ENCODE measurements at regions not wholly inside any gene's neighbourhood (a gene's known extent, or its start where the extent isn't known, plus 50 kb on each side); places are given as distances from the start of the nearest gene placed in this dataset.
A peak's percentile ranks its signal among the peaks of the same experiment; 100 is the strongest.

DNA sequence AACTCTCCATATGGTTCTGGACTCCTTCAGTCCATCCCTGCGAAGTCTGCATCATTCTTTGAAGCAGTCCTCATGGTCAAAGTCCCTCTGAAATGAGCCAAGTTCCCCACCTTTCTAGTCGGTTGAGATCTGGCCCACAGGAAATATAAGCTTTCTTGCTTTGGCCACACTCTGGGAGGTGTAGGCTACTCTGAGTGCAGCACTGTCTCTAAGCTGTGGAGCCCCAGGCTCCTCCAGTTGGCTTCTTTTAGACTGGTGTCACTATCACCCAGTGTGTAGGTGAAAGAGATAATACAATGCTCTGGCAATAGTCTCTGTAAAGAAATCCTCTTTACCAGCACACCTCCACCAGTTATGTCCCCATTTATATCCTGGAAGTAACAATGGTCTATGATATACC, 486.5 kb upstream of the KLF12 start:
- DNase-seq (ENCODE audit: low spot score): no peak

DNA sequence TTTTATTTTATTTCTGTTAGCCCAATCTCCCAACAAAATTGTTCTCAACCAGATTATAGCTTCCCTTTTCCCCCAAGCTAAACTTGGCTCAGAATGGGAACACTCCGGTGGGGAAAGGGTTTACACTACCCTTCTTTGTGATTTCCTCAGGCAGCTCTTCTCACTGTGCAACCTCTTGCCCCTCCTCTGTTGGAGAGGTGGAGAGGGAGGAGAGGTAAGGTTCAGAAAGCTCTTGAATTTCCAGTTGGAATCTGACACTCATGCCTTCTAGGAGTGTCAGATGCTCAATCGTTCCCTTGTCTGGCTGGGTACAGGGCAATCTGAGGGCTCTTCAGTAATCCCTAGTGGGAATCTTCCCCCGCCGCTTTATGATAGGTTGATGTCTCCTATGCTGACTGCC, 486.1 kb upstream of the KLF12 start:
- DNase-seq (ENCODE audit: low spot score): no peak

DNA sequence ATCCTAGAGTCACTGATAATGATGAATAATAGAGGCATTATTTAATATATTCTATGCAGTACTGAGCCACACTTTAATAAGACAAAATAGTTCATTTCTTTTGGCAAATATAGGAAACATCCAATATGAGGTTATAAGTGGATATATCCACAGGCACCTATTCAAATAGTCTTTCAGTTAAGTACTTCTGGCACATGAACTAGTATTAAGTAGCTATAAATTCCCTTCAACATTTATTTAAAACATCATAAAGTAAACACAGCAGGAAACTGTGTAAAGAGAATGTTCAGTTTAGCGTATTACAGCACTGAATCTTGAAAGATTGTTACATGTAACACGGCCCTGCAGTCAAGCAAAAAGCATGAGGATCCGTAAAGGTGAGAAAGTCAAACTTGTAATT, 463.3 kb upstream of the KLF12 start:
- DNase-seq (ENCODE audit: low spot score): no peak

DNA sequence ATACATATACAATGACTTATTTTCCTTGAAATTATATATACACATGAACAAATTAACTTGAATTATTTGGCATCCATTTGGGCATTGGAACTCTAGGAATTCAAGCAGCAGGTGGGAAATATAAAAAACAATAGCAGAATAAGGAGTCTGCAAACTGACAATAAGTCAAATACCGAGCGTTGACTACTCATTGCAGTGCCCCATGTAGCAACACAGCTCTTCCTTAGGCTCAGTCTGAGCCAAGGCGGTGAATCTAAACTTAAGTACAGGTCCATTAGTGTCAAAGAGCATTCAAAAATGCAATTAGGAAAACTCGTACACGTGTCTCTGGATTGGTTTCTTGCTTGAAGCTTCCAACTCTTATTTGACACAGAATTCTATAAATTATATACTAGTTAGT, 462.5 kb upstream of the KLF12 start:
- no peak for DNase-seq (ENCODE audit: low spot score)

DNA sequence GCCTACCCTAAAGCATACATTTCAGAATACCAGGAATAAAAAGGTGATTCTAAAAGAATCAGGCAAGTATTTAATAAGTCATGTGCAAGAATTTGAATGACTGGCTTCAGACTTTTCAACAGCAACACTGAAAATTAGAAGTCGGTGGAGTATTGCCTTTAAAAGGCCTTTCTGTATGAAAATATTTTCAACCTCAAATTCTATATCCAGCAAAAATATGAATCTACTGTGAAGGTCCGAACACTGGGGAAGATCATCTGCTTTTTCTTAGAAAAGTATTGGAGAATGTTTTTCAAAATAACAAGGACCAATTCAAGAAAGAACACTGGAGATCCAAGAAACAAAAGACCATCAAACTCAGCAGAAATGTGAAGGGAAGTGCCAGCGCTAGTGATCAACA, 459.5 kb upstream of the KLF12 start:
- DNase-seq (ENCODE audit: low spot score): no peak

DNA sequence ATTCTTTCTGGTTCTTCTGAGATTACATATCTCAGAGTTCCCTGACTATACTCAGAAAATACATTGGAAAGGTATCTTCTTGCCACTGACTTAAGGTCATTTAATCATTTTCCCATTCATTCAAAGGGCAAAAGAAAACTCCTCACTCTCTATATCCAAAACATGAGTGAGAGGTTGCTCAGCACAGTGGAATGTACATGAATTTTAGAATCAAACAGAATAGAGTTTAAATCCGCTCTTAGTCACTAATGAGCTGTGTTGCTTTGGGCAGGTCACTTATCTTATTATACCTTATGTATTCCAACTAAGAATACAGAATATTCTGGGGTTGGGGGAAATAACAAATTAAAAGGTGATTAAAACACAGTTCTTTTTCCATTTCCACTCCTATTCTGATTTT, 452.6 kb upstream of the KLF12 start:
- DNase-seq (ENCODE audit: low spot score): no peak

DNA sequence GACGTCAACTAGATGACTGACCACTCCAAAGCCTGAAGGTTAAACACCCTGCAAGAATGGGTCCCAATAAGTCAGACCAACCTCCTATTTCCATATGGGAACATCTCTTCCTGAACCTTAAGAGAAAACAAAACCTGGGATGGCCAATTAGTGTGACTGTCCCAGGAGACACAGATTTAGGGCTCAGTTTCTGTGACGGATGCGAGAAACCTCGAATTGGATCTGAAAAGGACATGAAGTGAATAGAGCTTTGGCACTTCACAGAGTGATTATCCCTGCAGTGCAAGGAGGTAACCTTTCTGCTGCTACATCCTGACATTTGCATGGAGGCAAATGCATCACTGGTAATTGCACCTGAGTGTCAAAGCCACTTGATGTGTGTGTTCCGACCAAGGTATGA, 442.2 kb upstream of the KLF12 start:
- no peak for DNase-seq (ENCODE audit: low spot score)

DNA sequence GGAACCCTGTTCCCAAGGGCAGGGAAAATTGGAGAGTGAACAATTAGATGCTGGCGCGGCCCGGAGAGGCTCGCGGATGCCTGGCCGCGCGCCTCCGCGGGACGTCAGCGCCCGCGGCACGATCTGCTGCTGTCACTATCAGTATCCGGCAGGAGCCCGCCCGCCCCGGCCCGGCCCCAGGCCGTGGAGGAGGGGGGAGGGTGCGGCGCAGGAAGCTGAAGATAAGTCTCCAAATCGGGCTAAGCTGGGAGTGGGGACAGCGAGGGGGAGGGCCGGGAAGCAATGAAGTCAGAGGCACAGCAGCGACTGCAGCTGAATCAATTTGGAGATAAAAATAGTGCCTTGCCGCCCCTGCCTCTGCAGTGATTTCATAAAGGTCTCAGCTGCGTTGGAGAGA, 441.5 kb upstream of the KLF12 start:
- DNase-seq (ENCODE audit: low spot score): peak; percentile 91

DNA sequence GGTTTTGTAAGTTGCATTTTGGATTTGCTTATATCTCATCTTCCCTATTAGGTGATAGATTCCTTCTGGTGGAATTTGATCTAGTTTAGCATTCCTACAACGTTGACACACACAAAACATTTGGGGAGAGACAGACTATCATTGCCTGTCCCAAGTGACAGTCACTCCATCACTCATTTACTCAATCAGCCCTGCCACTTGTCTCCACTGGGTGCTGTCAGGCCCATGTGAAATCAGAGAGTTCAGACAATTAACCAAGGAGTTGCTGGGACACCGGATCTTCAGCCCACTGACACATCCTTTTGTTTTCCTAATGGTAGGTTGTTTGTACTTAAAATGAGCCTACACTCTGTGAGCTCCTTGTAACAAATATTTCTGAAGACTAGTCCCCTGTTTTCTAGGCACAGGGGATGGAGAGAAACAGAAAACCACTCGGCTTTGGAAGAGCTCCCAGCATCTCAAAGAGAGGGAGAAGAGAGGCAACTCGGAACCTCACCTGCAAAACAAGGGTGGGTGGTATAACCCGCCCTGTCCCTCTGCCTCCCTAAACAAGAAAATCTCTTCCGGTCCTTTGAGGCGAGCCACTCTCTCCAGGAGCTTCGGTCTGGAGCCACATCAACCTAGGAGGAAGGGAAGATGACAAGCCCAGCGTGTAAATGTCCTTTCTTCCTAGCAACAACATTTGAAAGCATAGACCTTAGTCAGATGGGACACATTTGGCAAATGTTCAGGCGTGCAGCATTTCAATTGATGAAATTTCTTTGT, 440.9 kb upstream of the KLF12 start:
- no peak for DNase-seq (ENCODE audit: low spot score)

DNA sequence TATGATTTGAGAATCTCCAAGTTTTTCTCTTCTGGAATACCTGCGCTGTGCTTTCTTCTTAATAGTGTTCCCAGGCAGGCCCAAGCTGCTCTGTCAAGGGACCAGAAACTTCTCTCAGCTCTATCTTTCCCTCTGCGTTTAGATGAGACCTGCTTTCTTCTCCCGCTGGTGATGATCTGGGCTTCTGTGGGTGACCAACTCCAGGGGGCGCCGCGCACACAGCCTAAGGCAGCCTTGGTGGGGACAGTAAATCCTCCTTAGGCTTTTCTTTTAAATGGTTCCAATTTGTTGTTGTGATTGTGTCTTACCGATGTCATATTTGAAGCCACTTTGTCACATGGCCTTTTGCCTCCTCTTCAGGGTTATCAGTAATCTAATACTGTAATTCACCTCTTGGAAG, 439.4 kb upstream of the KLF12 start:
- DNase-seq (ENCODE audit: low spot score): no peak

DNA sequence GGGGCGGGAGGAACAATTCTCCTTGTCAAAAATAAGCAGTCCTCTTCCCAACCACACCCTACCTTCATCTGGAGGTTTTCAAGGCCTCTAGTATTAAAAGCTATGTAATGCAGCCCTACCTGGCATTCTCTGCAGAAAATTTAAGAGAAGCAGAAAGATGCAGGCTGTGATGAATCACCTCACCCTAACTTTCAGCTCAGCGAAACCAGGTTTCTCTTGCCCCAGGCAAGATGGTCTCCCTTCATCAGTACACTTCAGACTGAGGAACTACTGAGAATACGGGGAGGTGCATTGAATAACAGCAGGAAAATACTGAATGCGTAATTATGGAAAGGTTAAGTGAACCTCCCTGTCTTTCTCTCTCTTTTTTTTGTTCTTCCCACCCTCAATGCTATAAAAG, 437.6 kb upstream of the KLF12 start:
- DNase-seq (ENCODE audit: low spot score): no peak

DNA sequence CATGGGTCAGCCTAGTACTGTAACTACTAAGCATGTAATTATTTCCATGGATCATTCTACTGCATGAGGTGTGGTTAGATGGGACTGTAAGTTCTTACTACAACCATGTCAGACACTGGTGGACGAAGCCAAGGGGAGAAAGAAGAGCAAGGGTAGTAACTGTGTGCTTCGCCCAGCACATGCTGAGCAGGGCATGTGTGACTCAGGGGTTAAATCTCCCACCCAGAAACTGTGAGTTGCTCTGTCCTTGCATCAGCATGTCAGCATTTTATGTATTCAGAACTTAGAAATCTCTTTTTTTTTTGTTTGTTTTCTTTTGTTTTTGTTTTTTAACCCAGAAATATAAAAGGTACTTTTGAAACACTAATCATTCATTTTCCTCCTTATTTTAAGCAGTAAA, 436.6 kb upstream of the KLF12 start:
- no peak for DNase-seq (ENCODE audit: low spot score)

DNA sequence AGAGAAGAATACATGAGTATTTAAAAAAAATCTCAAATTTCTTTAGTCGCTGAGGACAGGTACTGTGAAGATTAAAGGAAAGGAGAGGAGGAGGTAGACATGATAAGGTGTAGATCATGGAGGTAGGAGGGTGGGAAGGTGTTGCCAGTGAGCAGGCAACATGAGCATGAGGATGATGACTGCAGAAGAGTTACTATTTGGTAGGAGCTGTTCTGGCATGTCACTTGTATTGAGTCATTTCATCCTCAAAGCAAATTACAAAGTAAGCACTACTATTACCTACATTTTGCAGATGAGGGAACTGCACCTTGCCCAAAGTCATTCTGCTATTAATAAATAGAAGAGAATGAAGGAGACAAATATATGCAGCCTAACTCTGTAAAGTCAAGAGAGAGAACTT, 435.8 kb upstream of the KLF12 start:
- DNase-seq (ENCODE audit: low spot score): no peak

DNA sequence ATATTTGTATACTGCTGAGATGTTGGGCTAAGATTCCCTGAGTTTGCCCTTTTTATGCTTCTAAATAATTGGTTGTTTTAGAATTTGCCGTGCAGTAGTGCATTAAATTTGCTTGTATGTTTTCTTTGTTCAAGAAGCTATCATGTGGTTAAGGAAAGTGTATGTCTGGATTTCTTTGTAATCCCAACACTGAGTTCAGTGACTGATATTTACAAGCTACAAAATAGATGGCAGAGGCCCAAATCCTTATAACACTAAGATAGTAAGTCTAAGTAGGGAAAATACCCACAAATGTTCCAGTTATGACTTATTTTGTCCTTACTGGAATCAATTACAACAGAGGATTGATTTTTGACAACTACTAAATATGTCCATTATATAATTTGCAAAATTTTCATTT, 435.0 kb upstream of the KLF12 start:
- DNase-seq (ENCODE audit: low spot score): no peak

DNA sequence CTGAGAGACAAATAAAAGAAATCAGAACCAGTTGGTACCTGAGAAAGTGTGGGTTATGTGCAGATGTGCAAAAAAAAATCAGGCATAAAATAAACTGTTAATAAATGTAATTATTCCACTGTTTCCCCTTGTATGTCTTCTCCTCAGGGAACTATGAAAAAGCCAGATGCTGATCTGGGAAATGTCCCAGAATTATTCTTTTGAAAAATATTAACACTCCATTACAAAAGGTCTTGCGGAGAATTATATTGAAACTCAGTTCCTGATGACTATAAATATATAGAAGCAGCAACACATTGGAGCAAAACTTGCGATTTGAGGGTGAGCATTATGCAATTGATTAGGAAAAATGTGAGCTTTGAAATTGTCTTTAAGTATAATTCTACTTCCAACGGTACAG, 433.3 kb upstream of the KLF12 start:
- no peak for DNase-seq (ENCODE audit: low spot score)

DNA sequence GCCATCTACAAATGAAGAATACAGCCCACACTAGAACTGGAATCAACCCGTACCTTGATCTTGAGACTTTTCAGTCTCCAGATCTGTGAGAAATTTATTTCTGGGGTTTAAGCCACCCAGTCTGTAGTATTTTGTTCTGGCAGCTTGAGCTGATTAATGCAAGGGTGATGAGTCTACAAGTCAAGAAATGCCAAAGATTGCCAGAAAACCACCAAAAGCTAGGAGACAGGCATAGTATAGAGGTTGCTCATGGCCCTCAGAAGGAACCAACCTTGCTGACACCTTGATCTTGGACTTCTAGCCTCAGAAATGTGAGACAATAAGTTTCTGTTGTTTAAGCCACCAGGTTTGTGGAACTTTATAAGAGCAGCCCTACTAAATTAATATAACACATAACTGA, 428.2 kb upstream of the KLF12 start:
- DNase-seq (ENCODE audit: low spot score): no peak

DNA sequence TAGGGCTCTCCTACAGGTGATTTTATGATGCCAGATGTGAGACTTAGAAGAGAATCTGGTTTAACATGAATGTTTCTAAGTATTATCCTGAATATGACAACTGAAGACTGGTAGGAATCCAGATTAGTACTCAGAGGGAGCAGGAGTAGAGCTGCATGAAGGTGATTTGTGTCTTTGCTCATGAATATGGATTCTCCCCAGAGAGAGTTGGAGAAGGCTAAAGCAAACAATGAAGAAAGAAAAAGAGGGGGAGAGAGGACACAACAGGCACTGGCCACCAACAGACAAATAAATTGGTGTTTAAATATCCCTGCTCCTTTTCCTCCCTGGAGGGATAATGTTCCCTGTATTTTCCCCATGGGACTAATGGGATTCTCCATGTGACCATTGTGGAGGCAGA, 427.0 kb upstream of the KLF12 start:
- no peak for DNase-seq (ENCODE audit: low spot score)

DNA sequence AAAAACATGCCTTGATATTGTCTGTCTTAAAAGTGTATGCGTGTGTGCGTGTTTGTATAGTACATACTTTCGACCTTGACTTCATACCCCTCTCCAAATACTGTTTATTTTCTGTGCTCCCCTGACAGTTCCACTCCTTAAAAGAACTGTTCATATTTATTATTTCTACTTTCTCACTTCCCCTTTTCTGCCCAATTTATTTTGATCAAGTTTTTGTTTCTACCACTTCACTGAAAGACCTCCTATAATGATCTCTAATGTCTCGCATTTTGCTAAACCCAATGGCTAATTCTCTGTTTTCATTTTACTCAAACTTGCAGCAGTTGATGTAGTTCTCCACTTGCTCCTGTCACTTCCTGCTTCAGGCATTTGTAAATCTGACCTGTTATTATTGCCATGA, 426.1 kb upstream of the KLF12 start:
- no peak for DNase-seq (ENCODE audit: low spot score)

DNA sequence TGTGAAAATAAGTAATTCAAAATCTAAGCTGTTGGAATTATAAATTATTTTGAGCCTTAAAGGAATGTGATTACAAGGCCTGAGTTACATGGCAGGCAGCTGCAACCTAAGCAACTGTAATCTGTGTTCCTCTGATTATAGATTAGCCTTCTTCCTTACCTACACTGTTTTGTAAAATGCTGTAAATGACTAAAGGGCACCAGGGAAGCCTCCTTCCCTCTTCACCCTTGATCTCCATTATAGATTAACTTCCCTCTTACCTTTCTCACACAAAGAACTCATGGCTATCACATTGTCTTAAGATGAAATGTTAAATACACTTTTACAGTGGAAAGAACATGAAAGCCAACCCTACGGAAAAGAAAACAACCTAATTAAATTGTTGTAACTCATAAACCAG, 423.7 kb upstream of the KLF12 start:
- DNase-seq (ENCODE audit: low spot score): no peak

DNA sequence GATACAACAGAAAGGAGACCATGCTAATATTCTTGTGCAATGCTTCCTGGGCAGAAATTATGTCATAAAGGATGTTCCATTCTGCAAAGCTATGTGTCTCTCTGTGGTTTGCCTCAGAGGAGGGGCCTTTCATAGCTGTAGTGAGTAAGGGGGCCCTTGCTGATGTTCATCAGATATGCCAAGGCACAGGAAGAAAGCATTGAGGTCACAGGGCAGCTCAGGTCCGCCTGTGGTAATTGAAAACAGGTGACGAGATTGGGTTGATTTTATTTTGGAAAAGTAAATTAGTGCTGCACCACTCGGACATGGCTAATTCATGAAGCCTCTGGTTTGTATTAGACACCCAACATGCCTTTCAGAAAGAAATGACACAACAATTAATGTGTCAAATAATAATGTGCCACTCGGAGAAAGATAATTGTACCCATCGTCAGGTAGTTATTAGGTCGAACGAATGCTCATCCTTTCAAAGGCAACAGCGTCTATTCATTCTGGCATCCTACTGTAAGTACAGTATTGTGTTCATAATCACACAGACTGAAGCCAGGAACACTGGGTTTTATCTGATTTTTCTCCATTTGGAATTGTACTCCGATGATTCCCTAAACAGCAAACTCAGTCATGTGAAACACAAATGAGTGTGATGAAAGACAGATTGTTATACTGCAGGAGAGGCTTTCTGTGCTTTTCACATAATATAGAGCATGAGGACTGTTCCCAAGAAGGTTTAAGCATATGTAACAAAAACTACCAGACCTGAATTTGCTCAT, 421.6 kb upstream of the KLF12 start:
- DNase-seq (ENCODE audit: low spot score): no peak

DNA sequence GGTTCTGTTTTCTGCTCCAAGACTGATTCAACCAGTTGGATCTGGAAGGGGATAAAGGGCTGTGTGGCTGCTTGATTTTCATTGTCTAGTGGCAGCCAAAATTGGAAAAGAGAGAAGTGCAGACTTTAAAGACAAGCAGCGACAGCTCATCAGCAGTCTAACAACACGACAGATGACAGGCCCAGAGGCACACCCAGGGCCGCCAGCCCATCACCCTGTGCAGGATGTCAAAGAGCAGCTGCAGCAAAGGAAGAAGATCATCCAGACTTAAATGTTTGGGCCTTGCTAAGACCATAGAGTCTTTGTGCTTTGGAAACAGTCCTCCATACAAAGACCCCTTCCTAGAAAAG, 421.0 kb upstream of the KLF12 start:
- no peak for DNase-seq (ENCODE audit: low spot score)

DNA sequence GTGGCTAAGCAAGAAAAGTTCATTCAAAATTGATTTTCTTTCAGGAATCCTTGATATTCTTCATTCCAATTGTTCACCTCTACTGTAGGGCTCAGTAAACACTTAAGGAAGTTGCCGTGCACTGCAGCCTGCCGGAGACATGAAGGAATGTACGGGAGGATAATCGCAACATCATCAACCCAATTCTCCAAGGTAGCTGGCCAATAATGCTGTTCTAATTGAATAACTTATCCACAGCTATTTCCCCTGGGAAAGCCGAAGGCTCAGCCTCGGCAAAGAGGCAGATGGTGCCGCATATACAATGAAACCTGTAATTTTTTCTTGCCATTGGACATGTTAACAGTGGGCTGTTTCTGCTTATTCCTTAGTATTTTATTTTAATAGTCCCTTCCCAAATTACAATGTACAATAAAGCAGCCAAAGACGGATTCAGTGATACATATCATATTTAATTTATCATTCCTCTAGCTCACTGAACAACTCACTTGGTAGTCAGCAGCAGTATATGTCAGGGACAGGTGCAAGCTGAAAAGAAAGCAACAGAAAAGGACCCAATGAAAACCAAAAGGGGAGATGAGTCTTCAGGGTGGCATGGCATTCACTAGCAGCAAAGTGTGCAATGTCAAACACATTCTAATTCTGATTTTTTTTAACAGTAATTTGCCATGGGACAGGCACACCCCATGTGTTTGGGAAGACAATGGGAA, 420.5 kb upstream of the KLF12 start:
- DNase-seq (ENCODE audit: low spot score): no peak

DNA sequence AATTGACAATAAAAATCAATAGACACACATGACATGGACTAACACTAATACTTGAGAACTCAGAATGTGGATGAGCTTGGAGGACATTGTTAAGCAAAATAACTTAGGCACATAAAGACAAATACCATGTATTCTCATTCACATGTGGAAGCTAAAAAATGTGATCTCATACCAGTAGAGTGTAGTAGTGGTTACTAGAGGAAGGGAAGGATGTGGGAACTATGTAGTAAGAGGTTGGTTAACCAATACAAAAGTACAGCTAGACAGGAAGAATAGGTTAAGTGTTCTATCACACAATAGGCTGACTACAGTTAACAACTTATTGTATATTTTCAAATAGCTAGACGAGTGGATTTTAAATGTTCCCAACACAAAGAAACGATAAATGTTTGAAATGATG, 415.8 kb upstream of the KLF12 start:
- no peak for DNase-seq (ENCODE audit: low spot score)
